Prostate gland (tissue), 2 donors: ENCODE measurements at regions not wholly inside any gene's neighbourhood (a gene's known extent, or its start where the extent isn't known, plus 50 kb on each side); places are given as distances from the start of the nearest gene placed in this dataset.
"Not testable (repeated sequence)": the region's sequence is repeated elsewhere in the genome, so short reads cannot be mapped to it uniquely, and the experiment has no call there.

Source experiments
- DNase-seq: peaks from one replicate; pipeline ENCODE4 v3.0.0-alpha.2; 2019; ENCODE audit warnings: low spot score
- H3K27ac ChIP-seq, 2 donors: fragments of 200-600 bp; sonication (generic); 2 replicates each; pipeline ENCODE4 v1.5.1; 2017 to 2019
- H3K27me3 ChIP-seq: fragments of 200-600 bp; sonication (generic); replicated peaks from 2 replicates; pipeline ENCODE4 v1.5.1; 2019; ENCODE audit not compliant: insufficient read depth
- H3K36me3 ChIP-seq, 2 donors: fragments of 200-600 bp; sonication (generic); 1 replicate in 1 of 2; 2 replicates in 1 of 2; pipeline versions ENCODE4 v1.5.1 to v1.8.1; 2017 to 2019
- H3K4me1 ChIP-seq: fragments of 200-600 bp; sonication (generic); replicated peaks from 2 replicates; pipeline ENCODE4 v1.5.1; 2019
- H3K4me3 ChIP-seq, 2 donors: fragments of 200-600 bp; sonication (generic); 2 replicates each; pipeline ENCODE4 v1.5.1; 2017 to 2019
- H3K9me3 ChIP-seq: fragments of 200-600 bp; sonication (generic); 2 replicates; pipeline ENCODE4 v1.5.1; 2017
- CTCF ChIP-seq, 4 experiments: fragments of 200-600 bp in 2 of 4; fragments of 450-650 bp in 2 of 4; sonication (generic) in 2 of 4; IDR thresholded peaks; 1 replicate in 3 of 4; 2 replicates in 1 of 4; pipeline ENCODE4 v1.5.1; 2016 to 2019; ENCODE audit warnings: antibody characterized with exemption in 4 of 4, mild to moderate bottlenecking in 2 of 4, moderate library complexity in 2 of 4
- POLR2A ChIP-seq: fragments of 450-650 bp; IDR thresholded peaks from one replicate; pipeline ENCODE4 v1.6.1; 2016; ENCODE audit warnings: antibody characterized with exemption, mild to moderate bottlenecking
- POLR2AphosphoS5 ChIP-seq: sonication (generic); formaldehyde crosslinking; IDR thresholded peaks from one replicate; pipeline ENCODE4 v1.6.1; 2017; ENCODE audit warnings: antibody characterized with exemption
- WGBS: methylation state at CpG from one replicate; pipeline ENCODE4 v1.1.5; 2018; 5-methylcytosine and 5-hydroxymethylcytosine counted together
- intact Hi-C: fragments of 100-400 bp; cut with DNase I; formaldehyde crosslinking; loops from one replicate; pipeline ENCODE4 v1.14.2; 2022

GRCh38 chr9:25742256-25742655, 64.0 kb upstream of the TUSC1 start:
- Histone ChIP-seq H3K27me3 (no peaks in the 10 kb centered on the region), H3K4me3 (no peak overlapping the region), H3K27ac (no peak overlapping the region), H3K4me1 (no peaks in the 10 kb centered on the region), H3K36me3 (no peaks in the 10 kb centered on the region), H3K9me3 (no peaks in the 10 kb centered on the region)
- TF ChIP-seq CTCF (IDR thresholded peaks at IDR 0.05) (no peak), POLR2A (no peak), POLR2AphosphoS5 (no peak)
- DNase-seq: no peak
- intact Hi-C loops: no loop called here
- WGBS: 26% methylated on average over 3 of the region's 3 CpGs

- H3K36me3 ChIP-seq: no peaks in the 10 kb centered on the region
- no peak for DNase-seq
- intact Hi-C loops: no loop called here
- no peaks in the 10 kb centered on the region for H3K27me3 ChIP-seq
- no peaks in the 10 kb centered on the region for H3K9me3 ChIP-seq
- TF ChIP-seq CTCF (IDR thresholded peaks at IDR 0.05): no peak
- no peak for TF ChIP-seq POLR2AphosphoS5
- no peak for TF ChIP-seq POLR2A
- 81% methylated on average over 7 of the region's 7 CpGs for WGBS
- no peaks in the 10 kb centered on the region for H3K4me1 ChIP-seq
- H3K4me3 ChIP-seq: no peak overlapping the region
- H3K27ac ChIP-seq: no peak overlapping the region
Measured at GRCh38 chr9:25733336-25733982, 55.2 kb upstream of the TUSC1 start.

- intact Hi-C loops, DNase-seq: not testable (repeated sequence)
- 96% methylated on average over 19 of the region's 19 CpGs for WGBS
Measured at GRCh38 chr9:25731895-25732794, 53.9 kb upstream of the TUSC1 start.

More at GRCh38 chr9:25731895-25732794, 53.9 kb upstream of the TUSC1 start:
- H3K9me3 ChIP-seq, H3K4me3 ChIP-seq, H3K27me3 ChIP-seq, H3K36me3 ChIP-seq, H3K27ac ChIP-seq, H3K4me1 ChIP-seq: not testable (repeated sequence)
